Stimulated activated naive CD8-positive, alpha-beta T cell treated with anti-CD3 and anti-CD28 coated beads, Interleukin-15, amount 100 ng/mL, for 72 hours (primary cell): ENCODE measurements at regions not wholly inside any gene's neighbourhood (a gene's known extent, or its start where the extent isn't known, plus 50 kb on each side); places are given as distances from the start of the nearest gene placed in this dataset.
A peak's percentile ranks its signal among the peaks of the same experiment; 100 is the strongest.
"Not testable (repeated sequence)": the region's sequence is repeated elsewhere in the genome, so short reads cannot be mapped to it uniquely, and the experiment has no call there.

Experiments
- ATAC-seq: fragments of 150-1000 bp; cut with Tn5 transposase; 2 replicates; pipeline ENCODE4 v1.10.0; 2021; ENCODE audit warnings: mild to moderate bottlenecking, moderate library complexity
- DNase-seq, 2 donors: peaks; one replicate each; pipeline ENCODE4 v3.0.0; 2021 to 2022
- H3K27ac Mint-ChIP-seq, 2 donors: one replicate each; pipeline ENCODE4 v1.8.0; 2022; ENCODE audit warnings: mild to moderate bottlenecking in 2 of 2, mixed read lengths in 2 of 2, moderate library complexity in 2 of 2
- H3K27me3 Mint-ChIP-seq: one replicate; pipeline ENCODE4 v1.8.0; 2022; ENCODE audit warnings: mixed read lengths
- H3K4me1 Mint-ChIP-seq: one replicate; pipeline ENCODE4 v1.8.0; 2022; ENCODE audit warnings: mild to moderate bottlenecking, mixed read lengths
- H3K4me3 Mint-ChIP-seq, 2 donors: one replicate each; pipeline ENCODE4 v1.8.0; 2022; ENCODE audit warnings: mild to moderate bottlenecking in 2 of 2, mixed read lengths in 2 of 2, moderate library complexity in 1 of 2
- H3K9me3 Mint-ChIP-seq, 2 donors: one replicate each; pipeline ENCODE4 v1.8.0; 2022; ENCODE audit warnings: mixed read lengths in 2 of 2

- no peaks in the 10 kb centered on the region for H3K9me3 Mint-ChIP-seq
- ATAC-seq (no peak), DNase-seq (no peak)
- H3K4me1 Mint-ChIP-seq = peaks cover 12% of the 10 kb centered on the region
- H3K4me3 Mint-ChIP-seq = no peak overlapping the region
- peaks cover 33% of the 10 kb centered on the region for H3K27me3 Mint-ChIP-seq
- no peak overlapping the region for H3K27ac Mint-ChIP-seq
Measured at GRCh38 chr18:34491719-34492118, 218.4 kb upstream of the DTNA start.

GRCh38 chr18:34492652-34493051 is 217.4 kb upstream of the DTNA start:
- ATAC-seq (no peak), DNase-seq (no peak)
- Mint-ChIP-seq H3K27ac (no peak overlapping the region), H3K4me1 (peaks cover 12% of the 10 kb centered on the region), H3K27me3 (peaks cover 33% of the 10 kb centered on the region), H3K9me3 (no peaks in the 10 kb centered on the region), H3K4me3 (no peak overlapping the region)

- Mint-ChIP-seq H3K9me3 (no peaks in the 10 kb centered on the region), H3K27me3 (peaks cover 33% of the 10 kb centered on the region), H3K4me1 (peaks cover 12% of the 10 kb centered on the region), H3K4me3 (peak overlapping the region; percentile 18 to 64), H3K27ac (no peak overlapping the region)
- peak; percentile 81 for ATAC-seq
- peak; percentile 5 to 12 for DNase-seq
Measured at GRCh38 chr18:34493099-34493544, 217.0 kb upstream of the DTNA start.

- Mint-ChIP-seq H3K27me3 (peaks cover 33% of the 10 kb centered on the region), H3K4me3 (peak overlapping the region in 1 of 2 donors; percentile 39), H3K4me1 (peaks cover 12% of the 10 kb centered on the region), H3K27ac (no peak overlapping the region), H3K9me3 (no peaks in the 10 kb centered on the region)
- DNase-seq (peak; percentile 6 to 8), ATAC-seq (peak; percentile 69)
Measured at GRCh38 chr18:34493566-34494358, 216.3 kb upstream of the DTNA start.

- peak; percentile 14 for ATAC-seq
- H3K4me3 Mint-ChIP-seq = peak overlapping the region; percentile 16 to 35
- peaks cover 33% of the 10 kb centered on the region for H3K27me3 Mint-ChIP-seq
- DNase-seq = no peak
- H3K4me1 Mint-ChIP-seq = peaks cover 12% of the 10 kb centered on the region
- no peak overlapping the region for H3K27ac Mint-ChIP-seq
- H3K9me3 Mint-ChIP-seq = no peaks in the 10 kb centered on the region
Measured at GRCh38 chr18:34494359-34494696, 215.8 kb upstream of the DTNA start.

- ATAC-seq (no peak), DNase-seq (no peak)
- H3K9me3 Mint-ChIP-seq = no peaks in the 10 kb centered on the region
- peaks cover 12% of the 10 kb centered on the region for H3K4me1 Mint-ChIP-seq
- no peak overlapping the region for H3K4me3 Mint-ChIP-seq
- H3K27me3 Mint-ChIP-seq = peaks cover 33% of the 10 kb centered on the region
- H3K27ac Mint-ChIP-seq = no peak overlapping the region
Measured at GRCh38 chr18:34495506-34495905, 214.6 kb upstream of the DTNA start.

GRCh38 chr18:34501553-34501952 is 208.5 kb upstream of the DTNA start:
- Mint-ChIP-seq H3K4me3 (no peak overlapping the region), H3K27ac (no peak overlapping the region), H3K4me1 (no peaks in the 10 kb centered on the region), H3K27me3 (no peaks in the 10 kb centered on the region), H3K9me3 (peaks cover 7 to 17% of the 10 kb centered on the region in 2 donors)
- DNase-seq (no peak), ATAC-seq (no peak)

GRCh38 chr18:34506198-34506597 is 203.9 kb upstream of the DTNA start:
- Mint-ChIP-seq H3K9me3 (peaks cover 7 to 21% of the 10 kb centered on the region in 2 donors), H3K27me3 (no peaks in the 10 kb centered on the region), H3K4me3 (no peak overlapping the region), H3K4me1 (no peaks in the 10 kb centered on the region), H3K27ac (no peak overlapping the region)
- DNase-seq = no peak
- no peak for ATAC-seq

GRCh38 chr18:34509163-34509562 is 200.9 kb upstream of the DTNA start:
- DNase-seq (no peak), ATAC-seq (no peak)
- Mint-ChIP-seq H3K27ac (no peak overlapping the region), H3K9me3 (peaks cover 4 to 14% of the 10 kb centered on the region in 2 donors), H3K4me1 (no peaks in the 10 kb centered on the region), H3K27me3 (no peaks in the 10 kb centered on the region), H3K4me3 (no peak overlapping the region)

GRCh38 chr18:34509879-34510586 is 200.1 kb upstream of the DTNA start:
- no peak for ATAC-seq
- H3K27ac Mint-ChIP-seq = peak overlapping the region in 1 of 2 donors; percentile 6
- no peaks in the 10 kb centered on the region for H3K4me1 Mint-ChIP-seq
- no peak for DNase-seq
- no peaks in the 10 kb centered on the region for H3K27me3 Mint-ChIP-seq
- peaks cover 0 to 12% of the 10 kb centered on the region in 2 donors for H3K9me3 Mint-ChIP-seq
- no peak overlapping the region for H3K4me3 Mint-ChIP-seq

GRCh38 chr18:34510926-34511325 is 199.2 kb upstream of the DTNA start:
- Mint-ChIP-seq H3K4me3 (no peak overlapping the region), H3K27ac (no peak overlapping the region), H3K27me3 (no peaks in the 10 kb centered on the region), H3K4me1 (no peaks in the 10 kb centered on the region), H3K9me3 (peaks cover 8% of the 10 kb centered on the region in 2 donors)
- no peak for ATAC-seq
- DNase-seq = no peak

GRCh38 chr18:34511435-34511834 is 198.7 kb upstream of the DTNA start:
- ATAC-seq (no peak), DNase-seq (no peak)
- Mint-ChIP-seq H3K4me3 (no peak overlapping the region), H3K4me1 (no peaks in the 10 kb centered on the region), H3K27me3 (no peaks in the 10 kb centered on the region), H3K9me3 (peaks cover 13% of the 10 kb centered on the region in 2 donors), H3K27ac (no peak overlapping the region)

GRCh38 chr18:34511879-34512278 is 198.2 kb upstream of the DTNA start:
- peaks cover 16 to 17% of the 10 kb centered on the region in 2 donors for H3K9me3 Mint-ChIP-seq
- H3K27ac Mint-ChIP-seq = no peak overlapping the region
- H3K27me3 Mint-ChIP-seq = no peaks in the 10 kb centered on the region
- ATAC-seq (no peak), DNase-seq (no peak)
- H3K4me3 Mint-ChIP-seq = no peak overlapping the region
- no peaks in the 10 kb centered on the region for H3K4me1 Mint-ChIP-seq

- no peak for ATAC-seq
- no peak for DNase-seq
- Mint-ChIP-seq H3K4me1 (no peaks in the 10 kb centered on the region), H3K27ac (no peak overlapping the region), H3K27me3 (no peaks in the 10 kb centered on the region), H3K9me3 (peaks cover 20 to 23% of the 10 kb centered on the region in 2 donors), H3K4me3 (no peak overlapping the region)
Measured at GRCh38 chr18:34514238-34514637, 195.9 kb upstream of the DTNA start.

GRCh38 chr18:34514957-34515356 is 195.1 kb upstream of the DTNA start:
- ATAC-seq (no peak), DNase-seq (no peak)
- H3K9me3 Mint-ChIP-seq = peaks cover 16 to 23% of the 10 kb centered on the region in 2 donors
- H3K27ac Mint-ChIP-seq = no peak overlapping the region
- no peaks in the 10 kb centered on the region for H3K27me3 Mint-ChIP-seq
- no peak overlapping the region for H3K4me3 Mint-ChIP-seq
- H3K4me1 Mint-ChIP-seq = no peaks in the 10 kb centered on the region

- DNase-seq, H3K4me1 Mint-ChIP-seq, H3K27ac Mint-ChIP-seq, ATAC-seq, H3K27me3 Mint-ChIP-seq, H3K4me3 Mint-ChIP-seq: not testable (repeated sequence)
- H3K9me3 Mint-ChIP-seq = peaks cover 16 to 23% of the 10 kb centered on the region in 2 donors
Measured at GRCh38 chr18:34516355-34516754, 193.7 kb upstream of the DTNA start.
